NCI-H2081 (cell line): ENCODE measurements at regions not wholly inside any gene's neighbourhood (a gene's known extent, or its start where the extent isn't known, plus 50 kb on each side); places are given as distances from the start of the nearest gene placed in this dataset.

ENCODE experiments used
- DNase-seq, 2 experiments: peaks; one replicate each; lab custom pipeline; 2025; lab: John Stamatoyannopoulos, UW

- DNase-seq = peak; percentile 61 to 87
Measured at GRCh38 chr13:105363261-105364190, 1171.9 kb downstream of the EFNB2 start.

GRCh38 chr13:105353654-105354053, 1181.8 kb downstream of the EFNB2 start:
- no peak for DNase-seq

GRCh38 chr13:105349082-105349723, 1186.3 kb downstream of the EFNB2 start:
- DNase-seq = no peak

GRCh38 chr13:105346141-105346775, 1189.2 kb downstream of the EFNB2 start:
- DNase-seq = no peak

GRCh38 chr13:105345730-105346129, 1189.7 kb downstream of the EFNB2 start:
- no peak for DNase-seq

- no peak for DNase-seq
Measured at GRCh38 chr13:105345131-105345530, 1190.3 kb downstream of the EFNB2 start.

- DNase-seq = no peak
Measured at GRCh38 chr13:105343134-105343806, 1192.2 kb downstream of the EFNB2 start.

GRCh38 chr13:105342281-105342820, 1193.1 kb downstream of the EFNB2 start:
- DNase-seq = no peak

GRCh38 chr13:105341758-105342157, 1193.7 kb downstream of the EFNB2 start:
- no peak for DNase-seq

- no peak for DNase-seq
Measured at GRCh38 chr13:105341256-105341655, 1194.2 kb downstream of the EFNB2 start.

- DNase-seq = no peak
Measured at GRCh38 chr13:105340061-105340606, 1195.3 kb downstream of the EFNB2 start.

- no peak for DNase-seq
Measured at GRCh38 chr13:105338773-105339172, 1196.7 kb downstream of the EFNB2 start.

GRCh38 chr13:105338006-105338405, 1197.5 kb downstream of the EFNB2 start:
- no peak for DNase-seq

- DNase-seq = no peak
Measured at GRCh38 chr13:105336706-105337576, 1198.5 kb downstream of the EFNB2 start.

- no peak for DNase-seq
Measured at GRCh38 chr13:105334211-105334610, 1201.3 kb downstream of the EFNB2 start.

- DNase-seq = no peak
Measured at GRCh38 chr13:105333416-105333815, 1202.0 kb downstream of the EFNB2 start.

- no peak for DNase-seq
Measured at GRCh38 chr13:105329359-105329758, 1206.1 kb downstream of the EFNB2 start.

GRCh38 chr13:105328212-105328611, 1207.2 kb downstream of the EFNB2 start:
- no peak for DNase-seq

- DNase-seq = peak in 1 of 2 experiments; percentile 31
Measured at GRCh38 chr13:105327581-105328126, 1207.8 kb downstream of the EFNB2 start.

- DNase-seq = no peak
Measured at GRCh38 chr13:105319875-105320274, 1215.6 kb downstream of the EFNB2 start.
